ENCODE measurements at regions not wholly inside any gene's neighbourhood (a gene's known extent, or its start where the extent isn't known, plus 50 kb on each side); places are given as distances from the start of the nearest gene placed in this dataset.

DNA sequence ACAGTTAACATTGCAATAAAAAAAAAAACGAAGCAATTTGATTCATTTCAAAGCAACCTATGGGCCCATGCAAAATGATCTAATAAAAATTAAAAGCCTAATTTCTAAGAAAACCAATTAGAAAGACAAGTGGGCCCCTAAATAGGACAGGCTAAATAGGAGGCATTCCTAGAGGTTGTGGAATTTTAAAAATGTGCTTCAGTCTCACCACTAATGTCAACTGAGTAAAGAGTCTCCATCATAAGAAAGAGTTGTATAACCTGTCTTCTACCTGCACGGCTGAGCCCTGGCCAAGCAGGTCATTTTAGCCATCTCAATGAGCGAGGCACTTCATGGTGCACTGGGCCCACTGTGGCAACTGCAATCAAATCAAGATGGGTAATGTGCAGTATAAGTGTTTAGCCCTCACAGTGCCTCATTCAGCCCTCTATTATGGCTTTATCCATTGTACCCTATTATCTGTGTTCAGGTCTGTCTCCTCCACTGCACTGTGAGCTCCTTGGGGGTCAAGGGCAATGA is 76.4 kb downstream of the PRSS23 start:
- TF ChIP-seq, protein P1, sequence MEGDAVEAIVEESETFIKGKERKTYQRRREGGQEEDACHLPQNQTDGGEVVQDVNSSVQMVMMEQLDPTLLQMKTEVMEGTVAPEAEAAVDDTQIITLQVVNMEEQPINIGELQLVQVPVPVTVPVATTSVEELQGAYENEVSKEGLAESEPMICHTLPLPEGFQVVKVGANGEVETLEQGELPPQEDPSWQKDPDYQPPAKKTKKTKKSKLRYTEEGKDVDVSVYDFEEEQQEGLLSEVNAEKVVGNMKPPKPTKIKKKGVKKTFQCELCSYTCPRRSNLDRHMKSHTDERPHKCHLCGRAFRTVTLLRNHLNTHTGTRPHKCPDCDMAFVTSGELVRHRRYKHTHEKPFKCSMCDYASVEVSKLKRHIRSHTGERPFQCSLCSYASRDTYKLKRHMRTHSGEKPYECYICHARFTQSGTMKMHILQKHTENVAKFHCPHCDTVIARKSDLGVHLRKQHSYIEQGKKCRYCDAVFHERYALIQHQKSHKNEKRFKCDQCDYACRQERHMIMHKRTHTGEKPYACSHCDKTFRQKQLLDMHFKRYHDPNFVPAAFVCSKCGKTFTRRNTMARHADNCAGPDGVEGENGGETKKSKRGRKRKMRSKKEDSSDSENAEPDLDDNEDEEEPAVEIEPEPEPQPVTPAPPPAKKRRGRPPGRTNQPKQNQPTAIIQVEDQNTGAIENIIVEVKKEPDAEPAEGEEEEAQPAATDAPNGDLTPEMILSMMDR (IDR thresholded peaks at IDR 0.05): no peak

DNA sequence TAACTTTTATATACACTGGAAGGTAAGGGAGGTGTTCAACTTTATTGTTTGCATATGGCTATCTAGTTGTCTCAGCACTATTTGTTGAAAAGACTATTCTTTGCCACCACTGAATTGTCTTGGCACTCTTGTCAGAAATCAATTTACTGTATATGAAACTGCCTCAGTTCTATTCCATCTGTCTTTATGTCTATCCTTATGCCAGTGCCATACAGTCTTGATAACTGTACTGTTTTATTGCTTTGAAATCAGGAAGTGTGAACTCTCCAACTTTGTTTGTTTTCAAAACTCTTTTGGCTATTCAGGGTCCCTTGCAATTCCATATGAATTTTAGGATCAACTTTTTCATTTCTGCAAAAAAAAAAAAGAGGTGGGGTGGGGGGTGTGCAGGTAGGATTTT is 77.2 kb downstream of the PRSS23 start:
- TF ChIP-seq, protein P1 (IDR thresholded peaks at IDR 0.05): no peak

DNA sequence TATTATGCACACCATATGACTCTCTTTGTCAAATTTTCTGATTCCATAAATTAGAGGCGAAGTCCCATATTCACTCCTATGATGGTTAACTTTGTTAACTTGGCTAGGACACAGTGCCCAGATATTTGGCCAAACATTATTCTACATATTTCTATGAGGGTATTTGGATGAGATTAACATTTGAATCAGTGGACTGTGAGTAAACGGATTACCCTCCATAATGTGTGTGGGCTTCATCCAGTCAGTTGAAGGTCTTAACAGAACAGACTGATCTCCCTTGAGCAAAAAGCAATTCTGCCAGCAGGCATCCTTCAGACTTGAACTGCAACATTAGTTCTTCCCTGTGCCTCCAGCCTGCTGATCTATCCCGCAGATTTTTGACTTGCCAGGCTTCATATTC is 69.9 kb downstream of the FZD4 start:
- TF ChIP-seq, protein P1 (IDR thresholded peaks at IDR 0.05): no peak

DNA sequence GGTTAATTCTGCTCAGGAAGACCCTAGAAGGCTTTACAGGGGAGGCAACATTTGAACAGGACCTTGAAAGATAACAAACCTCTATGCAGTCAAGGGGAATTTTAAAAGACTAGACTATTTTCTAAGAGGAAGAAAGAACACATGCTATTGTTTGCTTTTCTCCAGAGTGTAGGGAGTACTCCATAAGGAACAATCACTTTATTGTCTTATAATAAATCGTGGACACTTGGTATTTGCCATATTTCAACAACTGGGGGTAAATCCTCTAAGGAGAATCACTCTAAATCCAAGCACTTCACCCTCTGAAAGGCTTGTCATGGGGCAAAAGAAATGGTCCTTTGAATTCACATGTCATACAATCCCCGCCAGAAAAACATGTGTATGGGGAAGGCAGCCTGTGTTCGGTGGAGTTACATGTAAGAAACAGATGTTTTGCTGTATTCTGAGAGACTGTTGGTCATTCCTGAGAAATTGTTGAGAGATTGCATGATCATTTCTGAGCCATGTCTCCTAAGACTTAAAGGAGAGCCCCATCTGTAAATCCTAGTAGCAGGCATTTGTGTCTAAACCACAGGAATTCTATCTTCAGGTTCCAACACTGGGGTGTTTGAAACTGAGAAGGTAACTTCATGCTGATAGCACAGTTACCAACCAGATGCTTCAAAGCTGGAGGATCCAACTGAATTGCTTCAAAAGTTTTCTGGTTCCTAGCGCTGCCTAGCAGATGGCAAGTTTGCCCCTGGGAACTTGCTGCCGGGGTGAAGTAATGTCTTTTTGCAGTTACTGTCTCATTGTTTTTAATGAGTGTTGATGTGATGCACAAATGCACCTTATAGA is 66.8 kb downstream of the FZD4 start:
- TF ChIP-seq, protein P1 (IDR thresholded peaks at IDR 0.05): no peak

DNA sequence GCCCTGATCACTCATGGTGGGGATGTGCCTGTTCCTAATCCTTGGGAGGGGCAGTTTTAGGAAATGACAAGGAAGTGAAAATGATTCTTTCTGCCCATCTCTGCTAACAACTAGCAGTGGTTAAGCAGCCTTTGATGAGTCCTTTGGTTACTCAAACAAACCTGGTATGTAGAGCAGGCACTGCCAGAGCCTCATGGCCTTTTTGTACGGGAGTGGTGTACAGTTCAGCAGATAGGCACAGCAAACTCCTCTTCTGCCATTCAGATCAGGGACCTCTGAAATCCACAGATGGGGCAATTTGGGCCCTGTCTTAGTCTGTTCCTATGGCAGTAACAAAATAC is 66.2 kb downstream of the FZD4 start:
- TF ChIP-seq, protein P1 (IDR thresholded peaks at IDR 0.05): no peak

DNA sequence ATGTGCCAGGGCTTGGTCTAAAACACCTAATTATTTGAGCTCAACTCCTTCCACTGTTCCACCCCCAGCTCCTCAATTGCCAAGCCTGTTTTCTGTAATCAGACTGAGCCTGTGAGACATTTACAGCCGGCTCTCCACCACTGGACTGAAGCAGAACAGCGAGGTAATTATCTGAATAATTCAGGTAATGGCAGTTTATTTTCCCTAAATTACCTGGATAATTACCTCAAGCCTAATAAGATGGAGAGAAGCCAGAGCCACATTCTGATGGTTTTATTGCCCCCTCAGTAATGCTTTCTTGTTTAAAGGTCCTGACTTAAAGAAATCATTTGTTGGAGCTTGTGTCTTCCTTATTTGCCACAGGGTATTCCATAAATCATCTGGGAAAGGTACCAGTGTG is 64.2 kb downstream of the FZD4 start:
- TF ChIP-seq, protein P1 (IDR thresholded peaks at IDR 0.05): no peak

DNA sequence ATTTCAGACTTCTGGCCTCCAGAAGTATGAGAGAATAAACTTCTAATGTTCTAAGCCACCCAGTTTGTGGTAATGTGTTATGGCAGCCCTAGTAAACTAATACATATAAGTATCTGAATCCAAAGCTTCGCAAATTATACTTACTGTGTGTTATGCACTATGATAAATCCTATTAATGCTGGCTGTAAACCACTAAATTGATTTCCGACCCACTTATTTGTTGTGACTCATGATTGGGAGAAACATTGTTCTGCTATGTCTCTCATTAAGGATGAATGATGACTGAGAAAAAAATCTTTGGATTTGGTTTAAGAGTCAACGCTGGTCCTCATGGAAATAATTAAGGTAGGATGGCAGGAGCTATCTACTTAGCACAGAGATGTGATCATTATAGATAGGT is 62.0 kb downstream of the FZD4 start:
- TF ChIP-seq, protein P1 (IDR thresholded peaks at IDR 0.05): no peak
